Progenitor cell of endocrine pancreas (in vitro differentiated cells): ENCODE measurements at regions not wholly inside any gene's neighbourhood (a gene's known extent, or its start where the extent isn't known, plus 50 kb on each side); places are given as distances from the start of the nearest gene placed in this dataset.
A peak's percentile ranks its signal among the peaks of the same experiment; 100 is the strongest.

Experiments
- DNase-seq: peaks from one replicate; pipeline ENCODE4 v3.0.0; 2021; ENCODE audit warnings: low spot score; ENCODE audit not compliant: unreplicated experiment
- H3K27ac Mint-ChIP-seq: 2 replicates; pipeline ENCODE4 v1.8.0; 2021; ENCODE audit warnings: mild to moderate bottlenecking, moderate library complexity, mixed read lengths
- H3K27me3 Mint-ChIP-seq: 2 replicates; pipeline ENCODE4 v1.8.0; 2021; ENCODE audit warnings: mixed read lengths
- H3K36me3 Mint-ChIP-seq: 2 replicates; pipeline ENCODE4 v1.8.0; 2022; ENCODE audit warnings: mixed read lengths; ENCODE audit not compliant: insufficient read depth
- H3K4me1 Mint-ChIP-seq: 2 replicates; pipeline ENCODE4 v1.8.0; 2021; ENCODE audit warnings: low read depth, mixed read lengths
- H3K4me3 Mint-ChIP-seq: 2 replicates; pipeline ENCODE4 v1.8.0; 2021; ENCODE audit warnings: low read depth, mild to moderate bottlenecking, moderate library complexity, mixed read lengths
- H3K9me3 Mint-ChIP-seq: 2 replicates; pipeline ENCODE4 v1.8.0; 2021; ENCODE audit warnings: low read depth, mixed read lengths
- CTCF ChIP-seq: fragments of 200-600 bp; sonication (generic); IDR thresholded peaks from one replicate; pipeline ENCODE4 v1.5.0; 2021; ENCODE audit warnings: antibody characterized with exemption, mild to moderate bottlenecking; ENCODE audit not compliant: unreplicated experiment

- H3K27ac Mint-ChIP-seq, result no peak overlapping the region
- H3K27me3 Mint-ChIP-seq, result peaks cover 32% of the 10 kb centered on the region
- no peak for TF ChIP-seq CTCF
- no peaks in the 10 kb centered on the region for H3K36me3 Mint-ChIP-seq
- no peaks in the 10 kb centered on the region for H3K4me1 Mint-ChIP-seq
- DNase-seq, result no peak
- H3K4me3 Mint-ChIP-seq, result no peak overlapping the region
- H3K9me3 Mint-ChIP-seq, result no peaks in the 10 kb centered on the region
Measured at GRCh38 chr19:30244533-30244932, 127.7 kb upstream of the ZNF536 start.

GRCh38 chr19:30245401-30246039 is 126.7 kb upstream of the ZNF536 start:
- H3K4me1 Mint-ChIP-seq, result no peaks in the 10 kb centered on the region
- no peak for TF ChIP-seq CTCF
- no peak overlapping the region for H3K4me3 Mint-ChIP-seq
- H3K36me3 Mint-ChIP-seq, result no peaks in the 10 kb centered on the region
- DNase-seq, result no peak
- peaks cover 31% of the 10 kb centered on the region for H3K27me3 Mint-ChIP-seq
- no peak overlapping the region for H3K27ac Mint-ChIP-seq
- no peaks in the 10 kb centered on the region for H3K9me3 Mint-ChIP-seq

GRCh38 chr19:30249911-30250310 is 122.3 kb upstream of the ZNF536 start:
- Mint-ChIP-seq H3K36me3 (no peaks in the 10 kb centered on the region), H3K4me3 (no peak overlapping the region), H3K9me3 (no peaks in the 10 kb centered on the region), H3K27me3 (peaks cover 55% of the 10 kb centered on the region), H3K27ac (no peak overlapping the region), H3K4me1 (peaks cover 3% of the 10 kb centered on the region)
- no peak for TF ChIP-seq CTCF
- DNase-seq, result no peak

- H3K27ac Mint-ChIP-seq, result no peak overlapping the region
- no peaks in the 10 kb centered on the region for H3K36me3 Mint-ChIP-seq
- DNase-seq, result no peak
- TF ChIP-seq CTCF, result no peak
- peaks cover 69% of the 10 kb centered on the region for H3K27me3 Mint-ChIP-seq
- H3K4me1 Mint-ChIP-seq, result peaks cover 3% of the 10 kb centered on the region
- H3K4me3 Mint-ChIP-seq, result no peak overlapping the region
- no peaks in the 10 kb centered on the region for H3K9me3 Mint-ChIP-seq
Measured at GRCh38 chr19:30252214-30252613, 120.0 kb upstream of the ZNF536 start.

- Mint-ChIP-seq H3K27ac (peak overlapping the region; percentile 58), H3K27me3 (peaks cover 76% of the 10 kb centered on the region), H3K36me3 (no peaks in the 10 kb centered on the region), H3K4me1 (peaks cover 3% of the 10 kb centered on the region), H3K9me3 (no peaks in the 10 kb centered on the region), H3K4me3 (no peak overlapping the region)
- DNase-seq, result no peak
- no peak for TF ChIP-seq CTCF
Measured at GRCh38 chr19:30253581-30253996, 118.6 kb upstream of the ZNF536 start.
